ENCODE measurements at regions not wholly inside any gene's neighbourhood (a gene's known extent, or its start where the extent isn't known, plus 50 kb on each side); places are given as distances from the start of the nearest gene placed in this dataset.

GRCh38 chr6:3523271-3523670 is 66.4 kb upstream of the SLC22A23 start:
- no peak for DNase-seq

- DNase-seq, result no peak
Observed at GRCh38 chr6:3522561-3523260, 65.9 kb upstream of the SLC22A23 start.

- no peak for DNase-seq
Observed at GRCh38 chr6:3520281-3521230, 63.7 kb upstream of the SLC22A23 start.

- peak in 2 of 14 donors; percentile 9 to 51 for DNase-seq
Observed at GRCh38 chr6:3518356-3519190, 61.7 kb upstream of the SLC22A23 start.

GRCh38 chr6:3517350-3517749 is 60.5 kb upstream of the SLC22A23 start:
- no peak for DNase-seq

- DNase-seq, result no peak
Observed at GRCh38 chr6:3516092-3516491, 59.2 kb upstream of the SLC22A23 start.

GRCh38 chr6:3515669-3516068 is 58.8 kb upstream of the SLC22A23 start:
- DNase-seq, result no peak

- no peak for DNase-seq
Observed at GRCh38 chr6:3513416-3513815, 56.6 kb upstream of the SLC22A23 start.

GRCh38 chr6:3512832-3513231 is 56.0 kb upstream of the SLC22A23 start:
- DNase-seq, result no peak

- DNase-seq, result no peak
Observed at GRCh38 chr6:3510617-3511016, 53.8 kb upstream of the SLC22A23 start.

GRCh38 chr6:3510178-3510577 is 53.3 kb upstream of the SLC22A23 start:
- DNase-seq, result no peak

GRCh38 chr6:3509336-3509735 is 52.5 kb upstream of the SLC22A23 start:
- DNase-seq, result peak in 1 of 14 donors; percentile 25

GRCh38 chr6:3506751-3507383 is 50.0 kb upstream of the SLC22A23 start:
- DNase-seq, result no peak

Data from C1 segment of cervical spinal cord (tissue), 14 donors.